ENCODE measurements at regions not wholly inside any gene's neighbourhood (a gene's known extent, or its start where the extent isn't known, plus 50 kb on each side); places are given as distances from the start of the nearest gene placed in this dataset.

DNA sequence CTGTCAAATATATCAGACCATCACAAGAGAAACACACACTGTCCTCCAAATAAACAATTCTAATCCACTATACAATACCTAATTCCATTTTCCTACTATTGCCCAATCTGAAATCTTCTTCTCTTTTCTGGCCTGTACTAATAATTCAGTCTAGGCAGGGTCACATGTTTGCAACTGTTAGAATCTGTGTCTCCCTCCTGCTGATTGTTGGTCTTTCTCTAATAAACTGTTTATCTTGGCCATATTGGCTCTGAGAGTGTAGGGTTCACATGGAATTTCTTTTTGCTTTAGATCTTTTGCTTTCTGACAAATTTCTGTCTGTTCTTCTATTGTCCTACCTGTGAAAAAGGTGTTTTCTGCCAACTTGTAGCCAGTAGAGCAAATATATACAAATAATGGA, 319.9 kb upstream of the ADAMTS5 start:
- H3K4me2 ChIP-seq (ENCODE audit: low read depth, low read length, poor library complexity, severe bottlenecking) = no peak overlapping the region
- H3K36me3 ChIP-seq (ENCODE audit: low read length) = no peaks in the 10 kb centered on the region
- H4K20me1 ChIP-seq (ENCODE audit: low read depth, low read length) = no peaks in the 10 kb centered on the region
- no peak overlapping the region for H3K4me3 ChIP-seq (ENCODE audit: insufficient read depth, low read length, poor library complexity, severe bottlenecking)
- no peaks in the 10 kb centered on the region for H3K9me2 ChIP-seq (replicated peaks; ENCODE audit: insufficient read depth, low read length)
- no peaks in the 10 kb centered on the region for H3F3A ChIP-seq (ENCODE audit: insufficient read depth)
- H3K9me3 ChIP-seq (ENCODE audit: insufficient read depth, low read length) = no peaks in the 10 kb centered on the region
- no peak for TF ChIP-seq EZH2phosphoT487 (conservative IDR thresholded peaks at IDR 0.05; ENCODE audit: low read length)
- TF ChIP-seq, protein P1, sequence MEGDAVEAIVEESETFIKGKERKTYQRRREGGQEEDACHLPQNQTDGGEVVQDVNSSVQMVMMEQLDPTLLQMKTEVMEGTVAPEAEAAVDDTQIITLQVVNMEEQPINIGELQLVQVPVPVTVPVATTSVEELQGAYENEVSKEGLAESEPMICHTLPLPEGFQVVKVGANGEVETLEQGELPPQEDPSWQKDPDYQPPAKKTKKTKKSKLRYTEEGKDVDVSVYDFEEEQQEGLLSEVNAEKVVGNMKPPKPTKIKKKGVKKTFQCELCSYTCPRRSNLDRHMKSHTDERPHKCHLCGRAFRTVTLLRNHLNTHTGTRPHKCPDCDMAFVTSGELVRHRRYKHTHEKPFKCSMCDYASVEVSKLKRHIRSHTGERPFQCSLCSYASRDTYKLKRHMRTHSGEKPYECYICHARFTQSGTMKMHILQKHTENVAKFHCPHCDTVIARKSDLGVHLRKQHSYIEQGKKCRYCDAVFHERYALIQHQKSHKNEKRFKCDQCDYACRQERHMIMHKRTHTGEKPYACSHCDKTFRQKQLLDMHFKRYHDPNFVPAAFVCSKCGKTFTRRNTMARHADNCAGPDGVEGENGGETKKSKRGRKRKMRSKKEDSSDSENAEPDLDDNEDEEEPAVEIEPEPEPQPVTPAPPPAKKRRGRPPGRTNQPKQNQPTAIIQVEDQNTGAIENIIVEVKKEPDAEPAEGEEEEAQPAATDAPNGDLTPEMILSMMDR (IDR thresholded peaks at IDR 0.05; ENCODE audit: insufficient read depth, low read length, poor library complexity, severe bottlenecking) = no peak
- H3K9ac ChIP-seq (ENCODE audit: low read length) = no peak overlapping the region
- H2AFZ ChIP-seq (ENCODE audit: low read depth, low read length, severe bottlenecking) = no peak overlapping the region
- H3K79me2 ChIP-seq (ENCODE audit: insufficient read depth, low read length) = no peaks in the 10 kb centered on the region
- H3K27ac ChIP-seq (ENCODE audit: low read depth, low read length) = no peak overlapping the region
- no peaks in the 10 kb centered on the region for H3K27me3 ChIP-seq (ENCODE audit: low read length)

- Histone ChIP-seq H3K27me3 (ENCODE audit: low read length) (no peaks in the 10 kb centered on the region), H3K4me3 (ENCODE audit: insufficient read depth, low read length, poor library complexity, severe bottlenecking) (no peak overlapping the region), H3K4me2 (ENCODE audit: low read depth, low read length, poor library complexity, severe bottlenecking) (no peak overlapping the region), H3K9me2 (replicated peaks; ENCODE audit: insufficient read depth, low read length) (no peaks in the 10 kb centered on the region), H3F3A (ENCODE audit: insufficient read depth) (no peaks in the 10 kb centered on the region), H3K36me3 (ENCODE audit: low read length) (no peaks in the 10 kb centered on the region), H3K9ac (ENCODE audit: low read length) (no peak overlapping the region), H4K20me1 (ENCODE audit: low read depth, low read length) (no peaks in the 10 kb centered on the region), H2AFZ (ENCODE audit: low read depth, low read length, severe bottlenecking) (no peak overlapping the region), H3K79me2 (ENCODE audit: insufficient read depth, low read length) (no peaks in the 10 kb centered on the region), H3K27ac (ENCODE audit: low read depth, low read length) (no peak overlapping the region), H3K9me3 (ENCODE audit: insufficient read depth, low read length) (0 out of 2 replicates have a peak, but pooled peaks cover 4% of the 10 kb centered on the region)
- TF ChIP-seq, protein P1 (IDR thresholded peaks at IDR 0.05; ENCODE audit: insufficient read depth, low read length, poor library complexity, severe bottlenecking) = no peak
- TF ChIP-seq EZH2phosphoT487 (conservative IDR thresholded peaks at IDR 0.05; ENCODE audit: low read length) = no peak
These were observed 310.2 kb upstream of the ADAMTS5 start for GRCh38 chr21:27277110-27277509.

DNA sequence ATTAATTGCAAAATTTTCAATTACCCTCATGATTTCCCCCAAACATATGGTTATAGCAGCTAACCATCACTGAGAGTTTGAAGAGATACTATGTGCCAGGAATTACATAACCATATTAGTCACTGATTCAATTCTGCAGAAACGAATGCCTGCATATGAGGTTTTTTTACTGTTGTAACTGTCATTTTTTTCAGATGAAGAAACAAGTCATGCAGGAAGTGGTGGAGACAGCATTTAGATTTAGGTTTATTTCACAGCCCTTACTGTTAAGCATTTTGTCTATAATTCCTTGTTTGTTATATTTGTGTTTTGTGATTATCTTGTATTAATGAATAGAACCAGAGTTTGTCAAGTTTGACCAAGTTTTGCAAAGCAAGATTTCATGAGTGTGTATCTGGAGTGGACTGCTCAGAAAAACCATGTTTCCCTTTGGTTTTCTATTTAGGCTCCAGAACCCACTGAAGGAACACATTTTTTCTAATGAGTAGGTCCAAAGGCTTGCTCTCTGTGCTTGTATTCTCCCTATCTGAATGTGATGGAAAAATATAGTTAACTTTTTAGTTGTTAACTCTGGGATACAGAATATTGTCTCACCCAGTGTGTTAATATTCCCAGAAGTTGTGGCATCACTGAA, 308.5 kb upstream of the ADAMTS5 start:
- Histone ChIP-seq H3K27me3 (ENCODE audit: low read length) (no peaks in the 10 kb centered on the region), H3K27ac (ENCODE audit: low read depth, low read length) (no peak overlapping the region), H3K9me2 (replicated peaks; ENCODE audit: insufficient read depth, low read length) (no peaks in the 10 kb centered on the region), H3K36me3 (ENCODE audit: low read length) (no peaks in the 10 kb centered on the region), H4K20me1 (ENCODE audit: low read depth, low read length) (no peaks in the 10 kb centered on the region), H3K9ac (ENCODE audit: low read length) (no peak overlapping the region), H3K4me3 (ENCODE audit: insufficient read depth, low read length, poor library complexity, severe bottlenecking) (no peak overlapping the region), H3K9me3 (ENCODE audit: insufficient read depth, low read length) (no peaks in the 10 kb centered on the region), H3F3A (ENCODE audit: insufficient read depth) (no peaks in the 10 kb centered on the region), H3K79me2 (ENCODE audit: insufficient read depth, low read length) (no peaks in the 10 kb centered on the region), H2AFZ (ENCODE audit: low read depth, low read length, severe bottlenecking) (no peak overlapping the region), H3K4me2 (ENCODE audit: low read depth, low read length, poor library complexity, severe bottlenecking) (no peak overlapping the region)
- TF ChIP-seq, protein P1 (IDR thresholded peaks at IDR 0.05; ENCODE audit: insufficient read depth, low read length, poor library complexity, severe bottlenecking) = no peak
- TF ChIP-seq EZH2phosphoT487 (conservative IDR thresholded peaks at IDR 0.05; ENCODE audit: low read length) = no peak
